SU-DHL-6 (cell line): ENCODE measurements at regions not wholly inside any gene's neighbourhood (a gene's known extent, or its start where the extent isn't known, plus 50 kb on each side); places are given as distances from the start of the nearest gene placed in this dataset.

ENCODE experiments used
- H2AFZ ChIP-seq: fragments of 200-600 bp; sonication (generic); 2 replicates; pipeline ENCODE4 v1.6.1; 2014; ENCODE audit warnings: low read depth, mild to moderate bottlenecking, moderate library complexity, mixed read lengths, antibody characterized with exemption, low read length; ENCODE audit not compliant: severe bottlenecking
- H3F3A ChIP-seq: fragments of 200-600 bp; shearing (Covaris generic); 2 replicates; pipeline ENCODE4 v1.6.0; 2016; ENCODE audit warnings: antibody characterized with exemption, mild to moderate bottlenecking; ENCODE audit not compliant: insufficient read depth
- H3K27ac ChIP-seq: fragments of 200-600 bp; sonication (generic); 2 replicates; pipeline ENCODE4 v1.5.1; 2016; ENCODE audit warnings: low read depth, mild to moderate bottlenecking, low read length, moderate library complexity, mixed read lengths
- H3K27me3 ChIP-seq: fragments of 200-600 bp; sonication (generic), shearing (Covaris generic); 2 replicates; pipeline ENCODE4 v1.6.0; 2014; ENCODE audit warnings: mild to moderate bottlenecking, low read length
- H3K36me3 ChIP-seq: fragments of 200-600 bp; sonication (generic); 2 replicates; pipeline ENCODE4 v1.6.1; 2014; ENCODE audit warnings: mild to moderate bottlenecking, low read length, mixed read lengths
- H3K4me2 ChIP-seq: fragments of 300-600, 200-600 bp; shearing (Covaris generic), sonication (generic); 2 replicates; pipeline ENCODE4 v1.6.0; 2014; ENCODE audit warnings: low read length, low read depth, mild to moderate bottlenecking; ENCODE audit not compliant: poor library complexity, severe bottlenecking
- H3K4me3 ChIP-seq: fragments of 200-600 bp; sonication (generic); 2 replicates; pipeline ENCODE4 v1.5.1; 2014; ENCODE audit warnings: antibody characterized with exemption, low read length, mild to moderate bottlenecking, mixed read lengths; ENCODE audit not compliant: insufficient read depth, poor library complexity, severe bottlenecking
- H3K79me2 ChIP-seq: fragments of 200-600 bp; sonication (generic); 2 replicates; pipeline ENCODE4 v1.6.1; 2014; ENCODE audit warnings: mild to moderate bottlenecking, low read length, moderate library complexity; ENCODE audit not compliant: insufficient read depth
- H3K9ac ChIP-seq: fragments of 200-600 bp; sonication (generic); 2 replicates; pipeline ENCODE4 v1.7.0; 2014; ENCODE audit warnings: mild to moderate bottlenecking, low read length
- H3K9me2 ChIP-seq: fragments of 200-600 bp; sonication (generic); replicated peaks from 2 replicates; pipeline ENCODE4 v1.6.1; 2014; ENCODE audit warnings: low read length; ENCODE audit not compliant: insufficient read depth
- H3K9me3 ChIP-seq: fragments of 200-600 bp; sonication (generic); 2 replicates; pipeline ENCODE4 v1.6.1; 2014; ENCODE audit warnings: low read length, mixed read lengths; ENCODE audit not compliant: insufficient read depth
- H4K20me1 ChIP-seq: fragments of 200-600 bp; sonication (generic); 2 replicates; pipeline ENCODE4 v1.6.1; 2014; ENCODE audit warnings: low read depth, mild to moderate bottlenecking, antibody characterized with exemption, low read length, moderate library complexity, mixed read lengths
- EZH2phosphoT487 ChIP-seq: fragments of 200-600 bp; sonication (generic), shearing (Covaris generic); conservative IDR thresholded peaks from 2 replicates; pipeline ENCODE4 v1.6.1; 2018; ENCODE audit warnings: mild to moderate bottlenecking, antibody characterized with exemption, low read length, moderate library complexity, mixed read lengths
- TF ChIP-seq, protein P1 (sequence below): fragments of 200-600 bp; sonication (generic); IDR thresholded peaks from one replicate; pipeline ENCODE4 v1.5.1; 2017; ENCODE audit warnings: antibody characterized with exemption, mild to moderate bottlenecking, low read length, moderate library complexity; ENCODE audit not compliant: insufficient read depth, poor library complexity, severe bottlenecking

DNA sequence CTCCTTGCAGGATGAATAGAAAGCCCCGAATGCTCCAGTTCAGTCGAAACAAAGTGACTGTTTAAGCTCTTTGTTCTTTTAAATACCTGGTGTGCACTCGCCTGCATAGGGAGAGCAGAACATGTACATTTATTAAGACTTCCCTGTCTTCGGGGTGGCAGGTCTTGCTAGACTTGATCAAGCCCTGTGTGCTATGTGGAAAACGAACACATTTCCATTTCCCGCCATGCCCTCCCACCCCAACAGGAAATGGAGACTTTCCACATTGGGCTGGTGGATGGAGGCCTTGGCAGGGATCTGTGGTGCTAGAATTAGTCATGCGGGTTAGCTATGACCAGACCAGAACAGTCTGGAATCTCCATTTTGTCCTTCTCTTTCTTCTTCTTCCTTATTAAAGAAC is 321.0 kb upstream of the THSD7B start:
- TF ChIP-seq EZH2phosphoT487 = no peak
- TF ChIP-seq, protein P1, sequence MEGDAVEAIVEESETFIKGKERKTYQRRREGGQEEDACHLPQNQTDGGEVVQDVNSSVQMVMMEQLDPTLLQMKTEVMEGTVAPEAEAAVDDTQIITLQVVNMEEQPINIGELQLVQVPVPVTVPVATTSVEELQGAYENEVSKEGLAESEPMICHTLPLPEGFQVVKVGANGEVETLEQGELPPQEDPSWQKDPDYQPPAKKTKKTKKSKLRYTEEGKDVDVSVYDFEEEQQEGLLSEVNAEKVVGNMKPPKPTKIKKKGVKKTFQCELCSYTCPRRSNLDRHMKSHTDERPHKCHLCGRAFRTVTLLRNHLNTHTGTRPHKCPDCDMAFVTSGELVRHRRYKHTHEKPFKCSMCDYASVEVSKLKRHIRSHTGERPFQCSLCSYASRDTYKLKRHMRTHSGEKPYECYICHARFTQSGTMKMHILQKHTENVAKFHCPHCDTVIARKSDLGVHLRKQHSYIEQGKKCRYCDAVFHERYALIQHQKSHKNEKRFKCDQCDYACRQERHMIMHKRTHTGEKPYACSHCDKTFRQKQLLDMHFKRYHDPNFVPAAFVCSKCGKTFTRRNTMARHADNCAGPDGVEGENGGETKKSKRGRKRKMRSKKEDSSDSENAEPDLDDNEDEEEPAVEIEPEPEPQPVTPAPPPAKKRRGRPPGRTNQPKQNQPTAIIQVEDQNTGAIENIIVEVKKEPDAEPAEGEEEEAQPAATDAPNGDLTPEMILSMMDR = no peak
- no peaks in the 10 kb centered on the region for H3K27me3 ChIP-seq

DNA sequence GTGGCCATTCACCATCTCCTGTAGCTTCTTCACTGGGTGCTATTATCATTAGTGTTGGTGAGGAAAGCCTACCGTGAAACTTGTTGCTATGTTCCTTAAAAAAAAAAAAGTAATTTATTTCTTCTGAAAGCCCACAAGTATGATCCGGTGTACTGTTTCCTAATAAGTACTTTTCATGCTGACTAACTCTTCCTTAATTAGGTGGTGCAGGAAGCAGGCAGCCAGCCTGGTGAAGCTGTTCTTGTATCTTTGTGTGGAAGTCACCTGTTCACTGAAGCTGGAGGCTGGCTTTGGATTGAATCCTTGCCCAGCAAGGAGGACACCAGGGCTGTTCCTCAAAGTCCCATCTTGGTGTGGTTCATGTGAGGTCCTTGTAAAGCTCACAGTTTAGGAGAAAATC is 321.7 kb upstream of the THSD7B start:
- Histone ChIP-seq H3K27me3 (no peaks in the 10 kb centered on the region), H3F3A (no peaks in the 10 kb centered on the region), H3K36me3 (no peaks in the 10 kb centered on the region), H3K79me2 (no peaks in the 10 kb centered on the region), H4K20me1 (no peaks in the 10 kb centered on the region), H3K9ac (no peak overlapping the region), H3K27ac (no peak overlapping the region), H3K9me2 (no peaks in the 10 kb centered on the region), H3K4me3 (no peak overlapping the region), H3K9me3 (no peaks in the 10 kb centered on the region), H2AFZ (no peak overlapping the region), H3K4me2 (no peak overlapping the region)
- no peak for TF ChIP-seq EZH2phosphoT487
- TF ChIP-seq, protein P1 = no peak

More for the DNA sequence above, 321.0 kb upstream of the THSD7B start:
- H3K27ac ChIP-seq = no peak overlapping the region
- no peaks in the 10 kb centered on the region for H3K9me3 ChIP-seq
- no peak overlapping the region for H3K9ac ChIP-seq
- no peak overlapping the region for H2AFZ ChIP-seq
- no peak overlapping the region for H3K4me2 ChIP-seq
- no peaks in the 10 kb centered on the region for H3K9me2 ChIP-seq
- H3K79me2 ChIP-seq = no peaks in the 10 kb centered on the region
- H3K4me3 ChIP-seq = no peak overlapping the region
- no peaks in the 10 kb centered on the region for H4K20me1 ChIP-seq
- H3K36me3 ChIP-seq = no peaks in the 10 kb centered on the region
- H3F3A ChIP-seq = no peaks in the 10 kb centered on the region

DNA sequence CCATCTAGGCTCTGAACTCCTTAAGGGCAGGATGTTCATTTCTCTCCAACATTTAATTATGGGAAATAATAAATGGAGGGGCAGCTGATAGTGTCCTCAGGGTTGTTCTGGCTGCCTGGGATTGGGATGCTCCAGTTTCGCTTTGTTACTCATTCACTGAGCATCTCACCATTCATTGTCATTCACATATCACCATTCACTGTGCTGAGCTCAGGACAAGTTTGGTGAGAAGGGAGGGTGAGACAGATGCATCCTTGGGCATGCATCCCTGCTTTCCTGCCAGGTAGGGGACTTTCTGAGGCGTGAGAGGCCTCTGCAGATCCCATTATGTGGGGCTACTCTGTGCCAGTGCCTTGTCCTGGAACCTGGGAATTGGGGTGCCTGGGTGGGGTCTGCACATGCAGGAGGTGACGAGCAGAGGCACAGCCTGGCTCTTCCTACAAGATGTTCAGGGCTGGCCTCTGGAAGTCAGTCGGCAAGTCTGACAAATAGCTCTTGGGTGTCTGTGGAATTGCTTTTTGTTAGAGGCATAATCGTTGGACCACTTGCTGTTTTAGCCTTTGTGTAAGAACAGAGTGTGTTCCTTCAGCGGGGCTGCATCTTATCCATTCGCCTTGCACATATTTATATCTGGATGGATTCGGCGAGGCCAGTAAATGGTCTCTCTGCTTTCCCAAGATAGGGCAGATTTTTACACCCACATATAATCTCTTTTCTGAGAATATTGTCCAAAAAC is 323.2 kb upstream of the THSD7B start:
- Histone ChIP-seq H3K9ac (no peak overlapping the region), H3K4me3 (no peak overlapping the region), H3K27ac (no peak overlapping the region)

More for the DNA sequence above, 323.2 kb upstream of the THSD7B start:
- Histone ChIP-seq H4K20me1 (no peaks in the 10 kb centered on the region), H3K4me2 (no peak overlapping the region), H3K27me3 (no peaks in the 10 kb centered on the region), H3F3A (no peaks in the 10 kb centered on the region), H3K9me3 (no peaks in the 10 kb centered on the region), H3K36me3 (no peaks in the 10 kb centered on the region), H2AFZ (no peak overlapping the region), H3K9me2 (no peaks in the 10 kb centered on the region), H3K79me2 (no peaks in the 10 kb centered on the region)
- TF ChIP-seq, protein P1 = no peak
- no peak for TF ChIP-seq EZH2phosphoT487
